Calu3 (cell line): ENCODE measurements at regions not wholly inside any gene's neighbourhood (a gene's known extent, or its start where the extent isn't known, plus 50 kb on each side); places are given as distances from the start of the nearest gene placed in this dataset.

Experiments used
- BruUV-seq: library from RNA; stranded (reverse); fragments of 400-500 nt; replicated peaks from 2 replicates; lab custom pipeline; 2021; lab: Mats Ljungman, UMichigan
- CTCF ChIA-PET: fragments of 300-600 bp; sonication (Branson Sonifier 250); formaldehyde crosslinking; loops from one replicate; lab custom pipeline; 2022; ENCODE audit warnings: antibody characterized with exemption; lab: Charles Lee
- DNase-seq: peaks from one replicate; pipeline ENCODE4 v3.0.0; 2022
- H3K27ac Mint-ChIP-seq: one replicate; pipeline ENCODE4 v1.8.0; 2022; ENCODE audit warnings: mixed read lengths; ENCODE audit not compliant: unreplicated experiment
- H3K27me3 Mint-ChIP-seq: one replicate; pipeline ENCODE4 v1.8.0; 2022; ENCODE audit warnings: mixed read lengths; ENCODE audit not compliant: unreplicated experiment
- H3K36me3 Mint-ChIP-seq: one replicate; pipeline ENCODE4 v1.8.0; 2022; ENCODE audit warnings: mild to moderate bottlenecking, moderate library complexity, mixed read lengths; ENCODE audit not compliant: insufficient read depth, unreplicated experiment
- H3K4me1 Mint-ChIP-seq: one replicate; pipeline ENCODE4 v1.8.0; 2022; ENCODE audit warnings: mild to moderate bottlenecking, low read depth, mixed read lengths; ENCODE audit not compliant: unreplicated experiment
- H3K4me3 Mint-ChIP-seq: one replicate; pipeline ENCODE4 v1.8.0; 2022; ENCODE audit warnings: mild to moderate bottlenecking, low read depth, moderate library complexity, mixed read lengths; ENCODE audit not compliant: unreplicated experiment
- H3K9me3 Mint-ChIP-seq: one replicate; pipeline ENCODE4 v1.8.0; 2022; ENCODE audit warnings: low read depth, mixed read lengths; ENCODE audit not compliant: unreplicated experiment
- CTCF ChIP-seq: fragments of 200-600 bp; IDR thresholded peaks from one replicate; pipeline ENCODE4 v1.8.0; 2022; ENCODE audit warnings: antibody characterized with exemption; ENCODE audit not compliant: unreplicated experiment
- intact Hi-C: fragments of 100-400 bp; cut with micrococcal nuclease; formaldehyde crosslinking; loops from one replicate; pipeline ENCODE4 v1.10.0; 2022; ENCODE audit not compliant: unreplicated experiment

DNA sequence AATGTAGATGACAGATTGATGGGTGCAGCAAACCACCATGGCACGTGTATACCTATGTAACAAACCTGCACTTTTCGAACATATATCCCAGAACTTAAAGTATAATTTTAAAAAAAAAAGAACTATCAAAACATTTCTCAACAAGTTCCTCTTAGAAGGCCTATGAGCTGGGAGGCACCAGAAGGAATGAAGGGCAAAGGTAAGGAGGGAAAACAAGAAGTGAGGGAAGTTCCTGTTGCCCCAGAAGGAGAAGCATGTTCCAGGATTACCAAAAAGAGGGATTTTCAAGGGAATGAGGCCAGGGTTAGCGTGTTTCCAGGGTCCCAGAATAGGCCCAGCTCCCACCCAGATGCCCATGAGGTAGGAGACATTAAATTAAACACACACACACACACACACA, 361.0 kb downstream of the SETD4 start:
- H3K36me3 Mint-ChIP-seq: no peaks in the 10 kb centered on the region
- no peak for DNase-seq
- H3K27me3 Mint-ChIP-seq: peaks cover 8% of the 10 kb centered on the region
- no peak overlapping the region for H3K27ac Mint-ChIP-seq
- H3K4me3 Mint-ChIP-seq: no peak overlapping the region
- H3K4me1 Mint-ChIP-seq: no peaks in the 10 kb centered on the region
- no peaks in the 10 kb centered on the region for H3K9me3 Mint-ChIP-seq
- intact Hi-C loops: no loop called here
- CTCF ChIA-PET: no interaction called here
- BruUV-seq: no TSS peak
- TF ChIP-seq CTCF: no peak

DNA sequence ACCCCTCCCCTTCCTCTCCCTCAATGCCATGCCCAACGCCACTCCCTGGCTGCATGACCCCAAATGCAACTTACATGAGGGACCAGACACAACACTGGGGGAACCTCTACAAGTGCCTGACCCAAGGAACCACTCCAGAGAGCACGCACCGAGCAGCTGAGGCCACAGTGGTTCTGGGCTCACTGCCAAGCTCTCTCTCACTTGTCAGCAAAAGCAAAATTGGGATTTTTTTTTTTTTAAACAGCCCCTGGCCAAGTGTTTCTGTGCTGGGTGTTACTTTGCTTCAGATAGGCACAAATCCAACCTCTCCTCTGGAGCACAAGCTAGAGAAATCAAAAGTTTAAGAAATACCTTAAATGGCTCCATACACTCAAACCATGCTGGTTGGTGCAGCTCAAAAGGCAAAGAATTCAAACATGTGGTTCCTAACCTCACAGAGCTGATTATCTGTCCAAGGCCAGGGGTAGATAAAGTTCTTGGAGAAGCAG, 363.0 kb downstream of the SETD4 start:
- CTCF ChIA-PET: no interaction called here
- TF ChIP-seq CTCF: no peak
- Mint-ChIP-seq H3K27ac (no peak overlapping the region), H3K9me3 (no peaks in the 10 kb centered on the region), H3K4me3 (no peak overlapping the region), H3K36me3 (no peaks in the 10 kb centered on the region), H3K27me3 (no peaks in the 10 kb centered on the region), H3K4me1 (no peaks in the 10 kb centered on the region)
- no TSS peak for BruUV-seq
- DNase-seq: peak; percentile 23
- intact Hi-C loops: no loop called here

DNA sequence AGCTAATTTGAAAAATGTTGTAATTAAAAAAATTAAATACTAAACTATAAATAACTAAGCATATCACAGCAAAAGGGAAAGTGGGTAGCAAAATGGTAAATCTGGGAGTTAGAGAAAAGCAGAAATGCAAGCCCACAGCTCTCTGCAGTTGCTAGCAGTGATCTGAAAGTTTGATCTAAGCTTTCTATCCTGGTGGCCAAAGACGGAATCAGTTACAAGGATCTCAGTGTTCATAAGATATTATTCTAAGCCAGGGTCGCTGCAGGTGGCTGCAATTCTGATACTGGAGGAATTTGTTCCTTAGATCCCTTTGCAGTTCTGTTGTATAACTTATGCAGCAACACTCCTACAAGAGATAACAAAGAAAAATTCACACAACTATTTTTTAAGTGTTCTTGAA, 363.7 kb downstream of the SETD4 start:
- H3K27me3 Mint-ChIP-seq: no peaks in the 10 kb centered on the region

DNA sequence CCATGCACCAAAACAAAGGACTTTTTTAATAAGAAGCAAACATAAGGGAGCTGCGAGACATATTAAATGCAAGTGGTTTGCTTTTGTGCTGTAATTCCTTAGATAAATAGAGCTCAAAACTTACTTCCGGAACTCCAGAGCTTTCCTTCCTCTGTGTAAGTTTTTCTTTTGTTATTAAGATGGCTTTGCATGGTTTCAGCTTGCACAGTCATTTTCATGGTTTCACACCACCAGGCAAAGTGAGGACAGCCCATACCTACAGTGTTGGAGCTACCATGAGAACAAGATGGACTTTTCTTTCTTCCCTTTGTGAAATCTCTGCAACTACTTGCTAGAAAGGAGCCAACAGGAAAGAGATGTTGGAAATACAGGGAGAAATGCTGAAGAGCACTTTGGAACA, 368.0 kb downstream of the SETD4 start:
- Mint-ChIP-seq H3K4me3 (no peak overlapping the region), H3K36me3 (no peaks in the 10 kb centered on the region), H3K9me3 (peaks cover 5% of the 10 kb centered on the region), H3K4me1 (no peaks in the 10 kb centered on the region), H3K27me3 (peaks cover 23% of the 10 kb centered on the region), H3K27ac (no peak overlapping the region)
- no peak for DNase-seq
- intact Hi-C loops: no loop called here
- BruUV-seq: no TSS peak
- CTCF ChIA-PET: no interaction called here
- TF ChIP-seq CTCF: no peak

More for the DNA sequence above, 363.7 kb downstream of the SETD4 start:
- Mint-ChIP-seq H3K9me3 (no peaks in the 10 kb centered on the region), H3K4me1 (no peaks in the 10 kb centered on the region), H3K36me3 (no peaks in the 10 kb centered on the region), H3K4me3 (no peak overlapping the region), H3K27ac (no peak overlapping the region)
- CTCF ChIA-PET: no interaction called here
- no peak for TF ChIP-seq CTCF
- no peak for DNase-seq
- intact Hi-C loops: no loop called here
- no TSS peak for BruUV-seq
